Activated CD8-positive, alpha-beta T cell treated with anti-CD3 and anti-CD28 coated beads for 36 hours (primary cell): ENCODE measurements at regions not wholly inside any gene's neighbourhood (a gene's known extent, or its start where the extent isn't known, plus 50 kb on each side); places are given as distances from the start of the nearest gene placed in this dataset.

Experiments
- ATAC-seq: fragments of 200-7000 bp; cut with Tn5 transposase; one replicate; pipeline ENCODE4 v1.10.0; 2021; ENCODE audit warnings: mild to moderate bottlenecking, moderate library complexity
- CTCF ChIA-PET: fragments of 350-600 bp; sonication (Branson Sonifier 250); formaldehyde crosslinking; loops from one replicate; lab custom pipeline; 2021; ENCODE audit warnings: antibody characterized with exemption; lab: Charles Lee
- POLR2A ChIA-PET: fragments of 350-600 bp; sonication (Branson Sonifier 250); formaldehyde crosslinking; loops from one replicate; lab custom pipeline; 2021; ENCODE audit warnings: antibody characterized with exemption; lab: Charles Lee
- DNase-seq: peaks from one replicate; pipeline ENCODE4 v3.0.0-alpha.2; 2020
- H3K27ac Mint-ChIP-seq: one replicate; pipeline ENCODE4 v1.8.0; 2021; ENCODE audit warnings: mild to moderate bottlenecking, mixed read lengths
- H3K27me3 Mint-ChIP-seq: one replicate; pipeline ENCODE4 v1.8.0; 2021; ENCODE audit warnings: mixed read lengths
- H3K36me3 Mint-ChIP-seq: one replicate; pipeline ENCODE4 v1.8.0; 2021; ENCODE audit warnings: low read depth, mixed read lengths
- H3K4me1 Mint-ChIP-seq: one replicate; pipeline ENCODE4 v1.8.0; 2021; ENCODE audit warnings: low read depth, mixed read lengths
- H3K4me3 Mint-ChIP-seq: one replicate; pipeline ENCODE4 v1.8.0; 2021; ENCODE audit warnings: mild to moderate bottlenecking, moderate library complexity, mixed read lengths
- H3K9me3 Mint-ChIP-seq: one replicate; pipeline ENCODE4 v1.8.0; 2021; ENCODE audit warnings: mixed read lengths
- intact Hi-C: fragments of 100-400 bp; cut with micrococcal nuclease; formaldehyde crosslinking; loops from one replicate; pipeline ENCODE4 v1.10.0; 2022
- TF ChIP-seq, protein P1 (sequence below): fragments of 200-600 bp; IDR thresholded peaks from one replicate; pipeline ENCODE4 v1.8.0; 2022; ENCODE audit warnings: antibody characterized with exemption, mild to moderate bottlenecking

DNA sequence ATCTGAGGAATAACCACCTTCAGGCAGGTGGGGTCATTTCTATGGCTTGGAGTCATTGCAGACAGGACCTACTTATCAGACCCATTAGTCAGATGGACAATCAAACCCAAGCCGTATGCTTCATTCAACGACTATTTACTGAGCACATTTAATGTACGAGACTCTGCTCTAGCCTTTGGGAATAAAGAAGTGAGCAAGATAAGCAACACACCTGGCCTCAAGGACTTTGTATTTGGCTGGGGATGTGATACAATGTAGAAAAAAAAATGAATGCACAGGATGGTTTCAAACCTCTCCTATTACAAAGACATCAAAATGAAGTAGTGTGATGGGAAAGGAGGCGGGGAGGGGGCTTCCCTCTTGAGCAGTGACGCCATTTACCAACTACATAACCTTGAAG is 311.7 kb downstream of the PMP22 start:
- Mint-ChIP-seq H3K36me3 (no peaks in the 10 kb centered on the region), H3K9me3 (no peaks in the 10 kb centered on the region), H3K27me3 (peaks cover 9% of the 10 kb centered on the region), H3K4me3 (no peak overlapping the region), H3K27ac (no peak overlapping the region), H3K4me1 (no peaks in the 10 kb centered on the region)
- TF ChIP-seq, protein P1, sequence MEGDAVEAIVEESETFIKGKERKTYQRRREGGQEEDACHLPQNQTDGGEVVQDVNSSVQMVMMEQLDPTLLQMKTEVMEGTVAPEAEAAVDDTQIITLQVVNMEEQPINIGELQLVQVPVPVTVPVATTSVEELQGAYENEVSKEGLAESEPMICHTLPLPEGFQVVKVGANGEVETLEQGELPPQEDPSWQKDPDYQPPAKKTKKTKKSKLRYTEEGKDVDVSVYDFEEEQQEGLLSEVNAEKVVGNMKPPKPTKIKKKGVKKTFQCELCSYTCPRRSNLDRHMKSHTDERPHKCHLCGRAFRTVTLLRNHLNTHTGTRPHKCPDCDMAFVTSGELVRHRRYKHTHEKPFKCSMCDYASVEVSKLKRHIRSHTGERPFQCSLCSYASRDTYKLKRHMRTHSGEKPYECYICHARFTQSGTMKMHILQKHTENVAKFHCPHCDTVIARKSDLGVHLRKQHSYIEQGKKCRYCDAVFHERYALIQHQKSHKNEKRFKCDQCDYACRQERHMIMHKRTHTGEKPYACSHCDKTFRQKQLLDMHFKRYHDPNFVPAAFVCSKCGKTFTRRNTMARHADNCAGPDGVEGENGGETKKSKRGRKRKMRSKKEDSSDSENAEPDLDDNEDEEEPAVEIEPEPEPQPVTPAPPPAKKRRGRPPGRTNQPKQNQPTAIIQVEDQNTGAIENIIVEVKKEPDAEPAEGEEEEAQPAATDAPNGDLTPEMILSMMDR = no peak
- CTCF ChIA-PET = no interaction called here
- DNase-seq = no peak
- intact Hi-C loops = no loop called here
- POLR2A ChIA-PET = no interaction called here
- ATAC-seq = no peak

DNA sequence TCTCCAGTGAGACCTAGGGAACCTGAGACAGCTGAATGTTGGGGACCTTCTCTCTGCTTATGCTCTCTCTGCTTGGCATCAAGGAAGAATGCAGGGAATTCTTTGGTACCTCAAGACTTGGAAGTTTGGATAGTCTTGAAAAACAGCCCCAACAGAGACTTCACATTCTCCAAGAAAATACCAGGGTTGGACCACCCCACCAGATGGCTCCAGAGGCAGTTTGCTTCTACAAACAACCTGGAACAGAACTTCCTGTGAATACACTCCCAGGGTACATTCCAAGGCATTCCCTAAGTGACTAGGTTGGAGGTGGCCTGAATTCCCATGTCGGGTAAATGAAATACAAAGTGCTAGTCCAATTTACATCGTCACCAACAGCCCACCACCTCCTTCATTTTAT is 314.4 kb downstream of the PMP22 start:
- TF ChIP-seq, protein P1 = no peak
- intact Hi-C loops = no loop called here
- Mint-ChIP-seq H3K4me3 (no peak overlapping the region), H3K27me3 (peaks cover 10% of the 10 kb centered on the region), H3K36me3 (no peaks in the 10 kb centered on the region), H3K9me3 (no peaks in the 10 kb centered on the region), H3K4me1 (no peaks in the 10 kb centered on the region), H3K27ac (no peak overlapping the region)
- ChIA-PET CTCF (no interaction called here), POLR2A (no interaction called here)
- ATAC-seq (no peak), DNase-seq (no peak)

DNA sequence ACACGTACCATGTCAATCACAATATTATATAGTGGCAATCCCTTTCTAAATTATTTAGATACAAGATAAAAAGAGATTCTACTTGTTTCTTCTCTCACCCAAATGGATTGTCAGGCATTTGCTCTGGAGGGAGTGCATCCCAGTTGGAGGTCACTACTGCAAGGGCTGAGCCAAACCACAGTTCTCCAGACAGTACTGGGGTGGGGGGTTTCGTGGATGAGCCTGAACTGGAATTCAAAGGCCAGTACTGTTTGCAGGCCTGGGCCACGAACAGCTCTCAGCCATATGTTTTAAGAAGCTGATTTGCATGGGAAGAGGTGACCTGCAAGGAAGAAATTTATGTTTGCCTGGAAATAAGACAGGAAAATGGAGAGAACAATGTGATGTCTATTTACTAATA is 314.9 kb downstream of the PMP22 start:
- intact Hi-C loops = no loop called here
- CTCF ChIA-PET = no interaction called here
- H3K4me3 Mint-ChIP-seq = no peak overlapping the region
- ATAC-seq (no peak), DNase-seq (no peak)
- H3K9me3 Mint-ChIP-seq = no peaks in the 10 kb centered on the region
- POLR2A ChIA-PET = no interaction called here
- no peak overlapping the region for H3K27ac Mint-ChIP-seq
- no peaks in the 10 kb centered on the region for H3K36me3 Mint-ChIP-seq
- TF ChIP-seq, protein P1 = no peak
- H3K27me3 Mint-ChIP-seq = peaks cover 9% of the 10 kb centered on the region
- H3K4me1 Mint-ChIP-seq = no peaks in the 10 kb centered on the region

DNA sequence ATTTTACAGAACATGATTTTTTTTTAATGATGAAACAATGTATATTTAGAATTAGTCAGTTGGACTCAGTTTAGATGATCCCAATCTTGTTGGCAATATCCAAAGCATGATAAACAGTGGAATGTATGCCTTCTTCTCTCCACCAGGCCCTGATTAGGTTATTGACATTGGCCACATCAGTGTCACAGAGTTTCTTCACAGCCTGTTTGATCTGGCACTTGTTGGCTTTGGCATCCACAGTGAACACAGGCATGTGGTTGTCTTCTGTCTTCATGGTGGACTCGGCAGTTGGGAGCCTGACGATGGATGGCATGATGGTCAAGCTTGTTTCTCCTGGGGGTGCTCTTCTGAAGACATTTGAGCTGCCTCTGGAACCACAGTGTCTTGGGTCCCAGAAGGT is 317.5 kb downstream of the PMP22 start:
- Mint-ChIP-seq H3K4me1 (no peaks in the 10 kb centered on the region), H3K27me3 (peaks cover 9% of the 10 kb centered on the region), H3K4me3 (no peak overlapping the region), H3K9me3 (no peaks in the 10 kb centered on the region), H3K36me3 (no peaks in the 10 kb centered on the region), H3K27ac (no peak overlapping the region)
- POLR2A ChIA-PET = no interaction called here
- intact Hi-C loops = no loop called here
- TF ChIP-seq, protein P1 = no peak
- DNase-seq (no peak), ATAC-seq (no peak)
- CTCF ChIA-PET = interaction anchor here (4.1 kb wide), 1 partner anchor 22 kb away, joined by 18 read pairs; no protein-coding TSS in a partner anchor

DNA sequence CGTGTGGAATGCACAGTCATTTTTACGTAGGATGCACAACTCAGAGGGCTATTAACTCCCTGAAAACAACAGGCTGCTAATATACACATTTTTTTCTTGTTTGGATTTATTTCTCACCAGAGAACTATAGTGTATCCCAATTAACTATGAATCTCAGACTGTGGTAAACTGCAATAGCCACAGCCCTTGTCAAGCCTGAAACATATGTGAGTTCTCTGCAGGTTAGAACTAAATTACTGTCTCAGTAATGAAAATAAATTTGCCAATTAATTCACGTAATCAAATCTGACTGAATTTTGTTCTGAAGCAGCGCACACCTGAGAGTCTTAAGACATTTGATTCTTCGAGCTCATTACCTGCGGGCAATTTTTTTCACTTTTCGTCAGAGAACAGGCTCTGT is 318.6 kb downstream of the PMP22 start:
- intact Hi-C loops = no loop called here
- Mint-ChIP-seq H3K4me1 (no peaks in the 10 kb centered on the region), H3K27ac (no peak overlapping the region), H3K36me3 (no peaks in the 10 kb centered on the region), H3K27me3 (peaks cover 7% of the 10 kb centered on the region), H3K4me3 (no peak overlapping the region), H3K9me3 (no peaks in the 10 kb centered on the region)
- ChIA-PET CTCF (interaction anchor here (4.1 kb wide), 1 partner anchor 20 kb away, joined by 18 read pairs; no protein-coding TSS in a partner anchor), POLR2A (interaction anchor here (0.9 kb wide), 1 partner anchor 10 kb away, joined by 3 read pairs; no protein-coding TSS in a partner anchor)
- no peak for ATAC-seq
- TF ChIP-seq, protein P1 = no peak
- no peak for DNase-seq
